Kidney (tissue), 13 donors: ENCODE measurements at regions not wholly inside any gene's neighbourhood (a gene's known extent, or its start where the extent isn't known, plus 50 kb on each side); places are given as distances from the start of the nearest gene placed in this dataset.

ENCODE experiments used
- DNase-seq, 5 donors: peaks; one replicate each; pipeline ENCODE4 v3.0.0-alpha.2; 2013 to 2020
- FAIRE-seq: peaks from 2 replicates; lab custom pipeline; 2012; peaks lifted over from hg19 to GRCh38; lab: Jason Lieb, UNC
- H3K27ac ChIP-seq, 2 donors: one replicate each; pipeline ENCODE4 v1.7.0; 2013; ENCODE audit warnings: low read depth in 2 of 2, low read length in 2 of 2, inconsistent platforms in 1 of 2
- H3K27me3 ChIP-seq: one replicate; pipeline ENCODE4 v1.7.1; 2013; ENCODE audit warnings: low read length, inconsistent platforms; ENCODE audit not compliant: control insufficient read depth, insufficient read depth
- H3K36me3 ChIP-seq, 3 donors: one replicate each; pipeline versions ENCODE4 v1.7.0 to v1.7.1; 2013; ENCODE audit warnings: low read length in 3 of 3, control low read depth in 1 of 3, inconsistent platforms in 1 of 3; ENCODE audit not compliant: insufficient read depth in 3 of 3, control insufficient read depth in 2 of 3
- H3K4me1 ChIP-seq, 3 donors: one replicate each; pipeline versions ENCODE4 v1.7.0 to v1.7.1; 2013; ENCODE audit warnings: low read length in 3 of 3, inconsistent platforms in 1 of 3, low read depth in 1 of 3; ENCODE audit not compliant: control insufficient read depth in 2 of 3, insufficient read depth in 2 of 3
- H3K4me3 ChIP-seq, 3 donors: one replicate each; pipeline versions ENCODE4 v1.7.0 to v1.8.1; 2013; ENCODE audit warnings: low read length in 3 of 3, control low read depth in 1 of 3, inconsistent platforms in 1 of 3
- H3K9ac ChIP-seq, 3 donors: one replicate each; pipeline versions ENCODE4 v1.7.0 to v1.7.1; 2013; ENCODE audit warnings: low read length in 3 of 3, control low read depth in 1 of 3, inconsistent platforms in 1 of 3
- H3K9me3 ChIP-seq, 3 donors: one replicate each; pipeline versions ENCODE4 v1.7.0 to v1.7.1; 2013; ENCODE audit warnings: low read length in 3 of 3, control low read depth in 1 of 3, inconsistent platforms in 1 of 3; ENCODE audit not compliant: control insufficient read depth in 2 of 3, insufficient read depth in 1 of 3
- CTCF ChIP-seq: IDR thresholded peaks from 3 replicates; pipeline ENCODE4 v1.5.1; 2012; ENCODE audit warnings: mild to moderate bottlenecking, moderate library complexity, borderline replicate concordance; ENCODE audit not compliant: insufficient read depth; ENCODE audit errors: extremely low read depth
- intact Hi-C: fragments of 100-400 bp; cut with DNase I; formaldehyde crosslinking; loops from one replicate; pipeline ENCODE4 v1.11.1; 2022
- donor health status: control.
- donor health status: control.
- donor health status: control.
- donor health status: control.
- donor health status: control.
- donor health status: DM: yes; HTN: yes; CAD: no.
- donor health status: Normal renal cell carcinoma (clear cell type).

GRCh38 chr18:60560071-60560470 is 187.5 kb upstream of the MC4R start:
- no peak for FAIRE-seq
- intact Hi-C loops = no loop called here
- Histone ChIP-seq H3K9ac (no peak overlapping the region), H3K27me3 (no peaks in the 10 kb centered on the region), H3K4me3 (no peak overlapping the region), H3K4me1 (no peaks in the 10 kb centered on the region), H3K36me3 (no peaks in the 10 kb centered on the region), H3K27ac (no peak overlapping the region), H3K9me3 (no peaks in the 10 kb centered on the region)
- no peak for DNase-seq
- no peak for TF ChIP-seq CTCF

- no peak overlapping the region for H3K27ac ChIP-seq
- intact Hi-C loops = no loop called here
- no peaks in the 10 kb centered on the region for H3K36me3 ChIP-seq
- H3K9ac ChIP-seq = no peak overlapping the region
- H3K4me1 ChIP-seq = no peaks in the 10 kb centered on the region
- DNase-seq = no peak
- H3K27me3 ChIP-seq = no peaks in the 10 kb centered on the region
- H3K4me3 ChIP-seq = no peak overlapping the region
- H3K9me3 ChIP-seq = no peaks in the 10 kb centered on the region
- no peak for FAIRE-seq
- TF ChIP-seq CTCF = no peak
These were observed 190.5 kb upstream of the MC4R start for GRCh38 chr18:60563082-60563481.

GRCh38 chr18:60568220-60568619 is 195.6 kb upstream of the MC4R start:
- Histone ChIP-seq H3K36me3 (no peaks in the 10 kb centered on the region), H3K27me3 (no peaks in the 10 kb centered on the region), H3K9ac (no peak overlapping the region), H3K4me1 (no peaks in the 10 kb centered on the region), H3K9me3 (no peaks in the 10 kb centered on the region), H3K4me3 (no peak overlapping the region), H3K27ac (no peak overlapping the region)
- FAIRE-seq (no peak), DNase-seq (no peak)
- TF ChIP-seq CTCF = no peak
- intact Hi-C loops = no loop called here

- no peak overlapping the region for H3K27ac ChIP-seq
- DNase-seq (no peak), FAIRE-seq (no peak)
- no peak for TF ChIP-seq CTCF
- no peaks in the 10 kb centered on the region for H3K9me3 ChIP-seq
- no peaks in the 10 kb centered on the region for H3K36me3 ChIP-seq
- no peaks in the 10 kb centered on the region for H3K27me3 ChIP-seq
- no peak overlapping the region for H3K4me3 ChIP-seq
- no peak overlapping the region for H3K9ac ChIP-seq
- no peaks in the 10 kb centered on the region for H3K4me1 ChIP-seq
- intact Hi-C loops = no loop called here
These were observed 197.6 kb upstream of the MC4R start for GRCh38 chr18:60570172-60570571.
